HG03108 (cell line): ENCODE measurements at regions not wholly inside any gene's neighbourhood (a gene's known extent, or its start where the extent isn't known, plus 50 kb on each side); places are given as distances from the start of the nearest gene placed in this dataset.
"Not testable (repeated sequence)": the region's sequence is repeated elsewhere in the genome, so short reads cannot be mapped to it uniquely, and the experiment has no call there.

ENCODE experiments used
- ATAC-seq: cut with Tn5 transposase; IDR thresholded peaks from one replicate; pipeline ENCODE4 v1.9.1; 2021; ENCODE audit warnings: moderate library complexity; ENCODE audit not compliant: unreplicated experiment

- ATAC-seq, result not testable (repeated sequence)
Observed at GRCh38 chr14:105882011-105882410, 355.6 kb downstream of the TMEM121 start.

GRCh38 chr14:105882626-105883025 lies 356.2 kb downstream of the TMEM121 start:
- ATAC-seq, result no peak

- no peak for ATAC-seq
Observed at GRCh38 chr14:105883066-105884005, 357.0 kb downstream of the TMEM121 start.

GRCh38 chr14:105884192-105884807 lies 357.9 kb downstream of the TMEM121 start:
- ATAC-seq, result not testable (repeated sequence)

GRCh38 chr14:105884808-105885281 lies 358.5 kb downstream of the TMEM121 start:
- no peak for ATAC-seq

- ATAC-seq, result no peak
Observed at GRCh38 chr14:105885561-105886320, 359.4 kb downstream of the TMEM121 start.

- not testable (repeated sequence) for ATAC-seq
Observed at GRCh38 chr14:105886791-105887191, 360.4 kb downstream of the TMEM121 start.

GRCh38 chr14:105887692-105888091 lies 361.3 kb downstream of the TMEM121 start:
- ATAC-seq, result no peak

- ATAC-seq, result no peak
Observed at GRCh38 chr14:105888151-105888550, 361.8 kb downstream of the TMEM121 start.

- no peak for ATAC-seq
Observed at GRCh38 chr14:105888784-105889665, 362.6 kb downstream of the TMEM121 start.

- no peak for ATAC-seq
Observed at GRCh38 chr14:105889666-105890473, 363.5 kb downstream of the TMEM121 start.

GRCh38 chr14:105890474-105891220 lies 364.3 kb downstream of the TMEM121 start:
- ATAC-seq, result no peak

GRCh38 chr14:105891221-105891602 lies 364.8 kb downstream of the TMEM121 start:
- no peak for ATAC-seq

- ATAC-seq, result no peak
Observed at GRCh38 chr14:105891631-105892452, 365.5 kb downstream of the TMEM121 start.

- ATAC-seq, result not testable (repeated sequence)
Observed at GRCh38 chr14:105892453-105893441, 366.4 kb downstream of the TMEM121 start.

- ATAC-seq, result not testable (repeated sequence)
Observed at GRCh38 chr14:105893686-105894085, 367.3 kb downstream of the TMEM121 start.
